ENCODE measurements at regions not wholly inside any gene's neighbourhood (a gene's known extent, or its start where the extent isn't known, plus 50 kb on each side); places are given as distances from the start of the nearest gene placed in this dataset.

DNA sequence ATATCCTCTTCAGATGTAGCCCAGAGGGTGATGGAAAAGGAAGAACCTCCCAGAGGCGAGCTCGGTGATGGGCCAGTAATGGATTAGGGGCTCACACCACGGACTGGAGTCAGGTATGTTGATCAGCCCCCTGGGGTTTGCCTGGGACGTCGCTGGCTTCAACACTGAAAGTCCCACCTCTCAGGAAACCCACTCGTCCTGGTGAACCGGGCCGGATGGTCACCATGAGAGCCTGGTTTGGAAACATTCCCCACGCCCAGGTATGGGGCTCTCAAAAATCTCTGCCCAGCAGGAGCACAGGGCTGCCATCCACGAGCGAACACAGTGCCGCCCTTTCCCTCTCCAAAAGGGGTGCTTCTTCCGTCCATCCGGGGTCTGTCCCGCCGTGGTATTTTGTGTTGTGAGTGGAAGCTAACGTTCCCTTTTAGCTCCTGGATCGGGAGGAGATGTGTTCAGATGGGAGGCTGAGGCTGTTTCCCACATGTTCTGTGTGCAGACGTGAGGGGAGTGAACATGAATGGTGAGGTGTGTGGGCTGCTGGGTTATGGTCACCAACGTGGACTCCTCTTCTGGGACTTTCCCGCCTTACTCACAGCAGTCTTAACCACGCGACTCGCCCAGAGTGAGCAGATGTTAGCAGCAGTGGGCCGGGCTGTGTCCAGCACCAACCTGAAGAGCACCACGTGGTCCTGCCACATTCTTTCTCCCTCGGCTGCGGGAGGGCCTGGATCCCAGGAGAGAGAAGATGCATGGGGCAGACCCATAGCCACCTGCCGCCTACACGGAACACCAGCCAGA is 139.2 kb downstream of the KIF26A start:
- no peak for DNase-seq (ENCODE audit: low read depth)

DNA sequence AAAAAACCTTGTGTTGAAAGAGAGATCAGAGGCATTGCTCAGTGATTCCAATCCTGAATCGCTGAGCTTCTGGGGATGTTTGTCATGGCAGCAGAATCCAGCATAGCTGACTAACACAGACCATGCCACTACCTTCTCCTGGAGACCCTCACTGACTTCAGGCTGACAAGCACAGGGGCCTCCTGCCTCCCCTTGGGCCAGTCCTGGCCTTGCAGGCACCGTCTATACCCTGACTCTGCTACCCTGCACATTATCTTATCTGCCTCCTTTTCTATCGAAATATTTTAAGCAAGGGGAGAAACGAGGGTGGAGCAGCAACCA is 139.8 kb downstream of the KIF26A start:
- no peak for DNase-seq (ENCODE audit: low read depth)

DNA sequence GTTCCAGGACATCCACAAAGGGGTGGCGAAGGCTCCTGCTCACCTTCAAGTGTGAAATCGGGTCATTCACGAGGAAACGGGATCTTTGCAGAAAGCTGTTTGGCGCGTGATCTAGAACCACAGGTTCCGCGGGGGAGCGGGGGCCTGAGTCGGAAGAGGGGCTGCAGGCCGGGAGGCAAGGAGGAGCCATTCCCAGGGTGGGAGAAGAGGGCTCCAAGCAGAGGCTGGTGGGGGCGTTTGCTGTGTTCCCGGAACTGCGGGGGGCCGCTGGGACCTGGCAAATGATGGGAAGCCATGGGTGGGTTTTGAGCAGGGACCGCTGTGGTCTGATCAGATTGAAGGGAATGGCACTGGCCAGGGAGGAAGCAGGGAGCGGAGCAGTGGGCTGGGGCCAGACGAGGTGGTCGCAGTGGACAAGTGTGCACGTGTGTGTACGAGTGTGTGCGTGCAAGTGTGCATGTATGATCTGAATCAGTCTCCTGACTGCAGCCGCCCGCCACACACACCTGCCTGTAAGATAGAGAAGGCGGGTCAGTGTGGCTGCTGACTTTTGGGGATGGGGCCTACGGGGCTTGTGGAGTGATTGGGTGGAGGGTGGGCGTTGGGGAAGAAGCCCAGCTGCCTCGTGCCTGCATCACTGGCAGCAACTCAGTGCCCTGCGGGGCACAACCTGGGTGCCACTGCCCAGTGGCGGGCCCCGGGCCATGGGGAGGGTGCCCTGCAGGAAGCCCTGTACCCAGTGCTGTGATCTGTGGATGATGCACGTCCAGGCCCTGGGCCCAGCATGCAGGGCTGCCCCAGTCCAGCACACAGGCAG is 141.9 kb downstream of the KIF26A start:
- DNase-seq (ENCODE audit: low read depth), result no peak

DNA sequence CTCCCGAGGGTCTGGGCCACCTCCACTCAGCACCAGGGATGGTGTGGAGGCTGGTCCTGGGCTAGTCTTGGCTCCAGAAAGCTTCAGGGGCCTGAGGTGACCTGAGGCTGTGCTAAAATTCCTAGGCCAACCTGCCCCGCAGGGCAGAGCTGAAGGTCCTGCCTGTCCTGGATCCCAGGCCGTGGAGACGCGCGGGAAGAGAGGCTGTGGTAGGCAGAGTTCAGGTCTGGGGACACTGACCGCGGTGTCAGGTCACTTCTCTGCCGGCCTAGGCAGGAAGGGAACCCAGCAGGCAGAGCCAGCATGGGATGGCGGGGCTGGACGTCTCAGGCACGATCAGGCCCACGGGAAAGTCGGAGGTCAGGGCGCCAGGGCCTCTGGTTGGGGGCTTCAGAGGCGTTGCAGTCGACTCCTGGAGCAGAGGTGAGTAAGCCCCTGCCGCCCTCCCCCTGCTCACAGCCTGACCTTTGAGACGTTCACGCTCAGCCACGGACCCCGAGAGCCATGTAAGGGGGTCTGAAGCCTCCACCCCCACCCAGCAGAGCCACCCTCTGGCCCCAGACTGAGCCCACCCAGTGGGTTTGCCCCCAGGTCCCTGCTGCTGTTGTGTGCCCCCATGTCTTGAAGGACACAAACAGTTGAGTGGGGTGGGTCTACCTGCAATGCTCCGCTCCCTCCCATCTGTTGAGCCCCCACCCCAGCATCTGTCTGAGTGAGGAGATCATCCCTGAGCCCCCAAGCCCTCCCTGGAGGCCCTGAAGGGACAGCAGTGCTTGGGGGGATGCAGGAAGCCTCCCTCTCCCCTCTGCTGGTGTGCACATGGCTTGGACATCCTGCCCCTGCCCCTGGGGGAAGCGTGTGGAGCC is 142.7 kb downstream of the KIF26A start:
- no peak for DNase-seq (ENCODE audit: low read depth)

DNA sequence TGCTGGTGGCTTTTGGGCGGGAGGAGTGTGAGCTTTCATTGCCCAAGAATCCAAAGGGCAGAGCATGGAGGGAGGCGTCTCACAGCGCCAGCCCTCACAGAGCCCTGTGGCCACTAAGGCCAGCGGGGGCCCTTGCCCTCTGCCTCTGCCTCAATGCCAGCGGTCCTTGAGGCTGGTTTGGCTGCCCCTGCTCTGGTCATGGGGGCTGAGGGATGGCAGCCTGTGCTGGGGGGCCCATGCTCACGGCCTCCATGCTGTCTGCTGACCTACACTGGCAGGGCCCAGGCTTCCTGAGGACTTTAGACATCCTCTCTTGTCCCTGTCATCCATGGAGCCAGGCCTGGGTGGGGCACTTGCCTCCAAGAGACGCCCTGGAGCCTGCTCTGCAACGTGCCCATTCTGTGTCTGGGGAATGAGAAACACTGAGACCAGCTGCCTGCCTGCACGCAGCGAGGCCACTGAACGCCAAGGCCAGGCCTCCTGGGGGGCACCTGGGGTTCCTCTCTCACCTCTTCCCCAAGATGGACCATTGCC is 143.4 kb downstream of the KIF26A start:
- DNase-seq (ENCODE audit: low read depth), result no peak

DNA sequence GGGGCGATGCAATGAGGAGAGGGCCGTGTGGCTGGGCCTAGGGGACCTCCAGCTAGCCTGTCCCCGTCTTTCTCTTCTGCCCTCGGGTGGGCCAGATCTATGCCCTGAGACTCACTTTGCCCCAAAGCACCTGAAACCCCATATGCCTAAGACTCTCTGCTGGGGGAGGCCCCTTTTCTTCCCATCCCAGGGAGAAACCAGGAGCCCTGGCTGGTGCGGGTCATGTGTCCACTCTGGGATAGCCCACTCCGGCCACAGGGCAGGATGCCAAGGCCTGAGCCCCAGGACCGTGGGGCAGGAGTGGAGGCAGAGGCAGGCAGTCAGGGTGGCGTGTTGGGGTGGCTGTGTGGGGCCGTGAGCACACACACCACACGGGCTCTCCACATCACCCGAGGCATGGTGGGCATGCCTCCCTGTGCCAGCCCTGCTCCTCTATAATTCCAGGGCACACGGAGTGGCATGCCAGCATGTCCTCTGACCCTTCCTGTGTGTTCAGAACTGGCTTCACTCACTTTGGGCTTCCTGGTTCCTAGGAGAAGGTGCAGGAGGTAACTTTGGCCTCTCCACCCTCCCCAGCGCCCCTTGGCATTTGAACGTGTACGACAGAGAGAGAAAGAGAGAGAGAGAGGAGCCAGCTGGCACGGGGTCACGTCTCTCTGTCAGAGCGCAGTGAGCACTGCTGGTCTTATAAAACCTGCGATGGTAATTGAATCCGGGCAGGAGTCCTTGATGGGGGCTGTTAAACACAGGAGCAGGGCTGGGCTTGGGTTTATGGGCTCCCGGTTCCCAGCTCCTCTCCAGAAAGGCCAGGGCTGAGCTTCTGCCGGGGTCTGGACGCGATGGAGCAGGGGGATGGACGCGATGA is 144.2 kb downstream of the KIF26A start:
- no peak for DNase-seq (ENCODE audit: low read depth)

DNA sequence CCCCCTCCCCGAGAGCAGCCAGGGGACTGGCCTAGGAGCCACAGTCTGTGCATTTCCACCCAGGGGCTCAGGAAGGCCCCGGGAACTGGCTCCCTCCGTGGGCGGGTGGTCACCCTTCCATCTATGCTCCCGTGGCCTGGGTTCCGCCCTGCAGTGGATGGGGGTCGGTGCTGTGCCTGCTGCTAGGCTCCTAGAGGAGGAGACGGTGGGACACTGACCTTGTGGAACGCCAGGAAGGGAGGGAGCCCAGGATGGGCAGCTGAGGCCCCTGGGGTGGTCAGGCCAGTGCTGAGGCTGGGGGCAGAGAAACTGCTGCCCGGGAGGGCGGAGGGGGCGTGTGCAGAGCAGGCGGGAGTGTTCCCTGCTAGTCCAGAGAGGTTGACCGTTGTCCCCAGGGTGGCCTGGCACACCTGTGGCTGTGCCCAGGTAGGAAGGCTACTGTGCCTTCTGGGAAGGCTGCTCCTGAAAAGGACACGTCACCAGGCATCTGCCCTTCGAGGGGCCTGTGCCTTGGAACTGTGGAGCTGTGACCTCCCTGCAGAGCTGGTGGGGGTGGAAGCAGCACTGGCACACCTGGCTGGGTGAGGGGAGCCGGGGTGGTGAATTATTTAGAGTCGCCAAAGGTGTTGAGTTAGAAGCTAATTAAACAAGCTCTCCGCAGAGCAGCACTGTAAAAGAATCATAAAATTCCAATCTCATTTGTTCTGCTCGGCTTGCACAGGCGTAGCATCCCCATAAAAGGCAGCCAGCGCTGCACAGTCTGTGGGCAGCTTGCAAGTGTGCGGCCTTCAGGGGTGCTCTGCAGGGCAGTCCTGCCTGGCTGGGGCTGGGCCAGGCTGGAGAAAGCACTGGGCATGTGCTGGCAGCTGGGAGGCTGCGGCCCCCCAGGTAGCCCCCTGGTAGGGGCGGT is 145.1 kb downstream of the KIF26A start:
- no peak for DNase-seq (ENCODE audit: low read depth)

DNA sequence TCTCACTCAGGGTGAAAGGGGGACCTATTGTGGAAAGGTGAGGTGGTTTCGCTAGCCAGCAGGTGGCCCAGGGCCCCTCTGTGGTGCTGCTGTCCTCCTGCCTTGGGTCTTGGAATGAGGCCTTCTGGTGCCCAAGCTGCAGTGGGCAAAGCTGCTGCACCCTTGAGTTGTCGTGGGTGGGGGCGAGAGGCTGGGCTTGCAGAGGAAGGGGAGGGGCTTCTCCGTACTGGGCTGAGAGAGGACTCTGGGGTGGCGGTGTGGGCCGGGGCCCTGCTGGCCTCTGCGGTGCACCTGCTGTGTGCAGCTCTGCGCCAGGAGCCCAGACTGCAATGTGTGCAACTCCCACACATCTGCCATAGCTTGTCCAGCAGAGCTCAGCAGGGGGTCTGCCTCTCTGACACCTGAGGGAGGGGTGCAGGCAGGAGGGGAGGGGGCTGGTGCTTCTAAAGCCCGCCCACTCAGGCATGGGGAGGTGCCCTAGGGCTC is 145.8 kb downstream of the KIF26A start:
- DNase-seq (ENCODE audit: low read depth), result no peak

DNA sequence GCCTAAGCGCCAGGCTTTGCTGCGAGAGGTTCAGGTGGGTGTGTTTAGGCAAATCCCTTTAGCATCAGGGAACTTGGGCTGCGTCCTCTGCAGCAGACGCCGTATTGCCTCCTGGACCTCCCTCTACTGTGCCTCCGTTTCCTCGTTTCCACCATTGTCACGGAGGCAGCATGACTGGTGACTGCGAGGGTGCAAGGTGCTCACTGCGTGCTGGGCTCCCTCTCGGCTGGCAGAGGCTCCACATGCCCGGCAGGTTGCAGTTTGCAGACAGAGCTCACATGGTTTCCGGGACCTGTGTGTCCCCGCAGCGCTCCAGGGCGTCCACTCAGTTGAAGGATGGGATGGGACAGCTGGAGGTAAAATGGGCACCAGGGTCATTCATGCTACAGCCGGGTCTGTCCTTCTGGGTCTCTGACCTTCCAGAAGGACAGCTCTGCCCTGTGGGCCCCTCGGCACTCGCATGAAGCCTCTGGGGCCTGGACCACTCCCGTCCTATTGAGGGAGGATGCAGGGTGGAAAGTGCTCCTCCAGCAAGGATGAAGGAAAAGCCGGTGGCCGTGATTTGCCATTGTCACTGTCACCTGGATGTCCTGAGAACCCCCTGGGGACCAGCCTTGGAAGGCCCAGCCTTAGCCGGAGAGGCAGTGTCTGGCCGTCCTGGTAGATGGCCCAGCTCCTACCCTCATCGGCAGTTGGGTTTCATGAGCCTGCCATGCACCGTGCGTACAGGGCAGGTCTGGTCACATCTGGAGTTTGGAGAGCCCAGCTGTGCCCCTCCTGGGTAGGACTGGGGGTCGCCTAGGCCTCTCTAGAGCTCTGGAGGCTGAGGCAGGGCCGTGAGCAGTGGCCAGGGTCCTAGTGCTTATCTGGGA is 146.5 kb downstream of the KIF26A start:
- no peak for DNase-seq (ENCODE audit: low read depth)

DNA sequence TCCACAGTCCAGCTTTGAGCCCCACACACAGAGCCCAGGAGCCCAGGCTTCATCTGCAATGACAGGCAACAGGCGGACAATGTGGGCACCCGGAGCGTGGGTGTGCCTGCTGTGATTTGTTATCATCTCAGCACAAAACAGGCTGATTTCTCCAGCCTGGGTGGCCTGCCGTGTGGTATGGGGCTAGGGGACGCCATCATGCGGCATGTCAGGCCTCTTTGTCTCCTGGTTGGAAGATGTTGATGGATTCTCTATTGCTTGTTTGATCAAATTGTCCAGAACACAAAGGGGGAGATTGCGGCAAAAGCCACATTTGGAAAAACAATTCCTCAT is 147.1 kb downstream of the KIF26A start:
- DNase-seq (ENCODE audit: low read depth), result no peak

DNA sequence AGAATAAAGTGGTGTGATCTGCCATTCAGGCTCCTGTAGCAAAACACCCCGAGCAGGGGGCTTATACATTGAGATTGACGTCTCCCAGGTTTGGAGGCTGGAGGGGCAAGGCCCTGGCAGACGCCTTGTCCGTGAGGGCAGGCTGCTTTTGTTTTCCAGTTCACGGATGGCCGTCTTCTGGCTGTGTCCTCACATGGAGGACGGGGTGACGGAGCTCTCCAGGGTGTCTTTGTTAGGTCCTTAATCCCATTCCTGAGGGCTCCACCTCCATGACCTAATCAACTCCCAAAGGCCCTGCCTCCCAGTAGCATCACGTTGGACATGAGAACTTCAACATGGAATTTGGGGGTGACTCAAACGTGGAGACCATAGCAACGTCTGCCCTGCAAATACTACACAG is 147.7 kb downstream of the KIF26A start:
- no peak for DNase-seq (ENCODE audit: low read depth)

DNA sequence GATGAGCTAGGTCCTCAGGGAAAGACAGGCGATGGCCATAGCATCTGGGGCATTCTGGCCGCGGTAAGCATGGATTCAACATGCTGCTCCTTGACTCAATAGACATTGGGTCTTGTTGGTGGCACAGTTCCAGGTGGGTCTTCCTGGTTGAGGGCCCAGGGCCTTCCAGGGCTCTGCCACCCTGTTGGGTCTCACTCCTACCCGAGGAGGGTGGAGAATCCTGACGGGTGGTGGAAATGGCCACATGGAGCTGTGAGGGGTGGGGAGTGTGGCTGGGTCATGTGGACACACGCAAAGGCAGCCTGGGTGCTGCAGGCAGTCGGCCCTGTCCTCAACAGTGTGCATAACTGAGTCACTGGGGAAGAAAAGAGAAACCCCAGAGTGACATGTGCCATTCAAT is 148.1 kb downstream of the KIF26A start:
- DNase-seq (ENCODE audit: low read depth), result no peak

DNA sequence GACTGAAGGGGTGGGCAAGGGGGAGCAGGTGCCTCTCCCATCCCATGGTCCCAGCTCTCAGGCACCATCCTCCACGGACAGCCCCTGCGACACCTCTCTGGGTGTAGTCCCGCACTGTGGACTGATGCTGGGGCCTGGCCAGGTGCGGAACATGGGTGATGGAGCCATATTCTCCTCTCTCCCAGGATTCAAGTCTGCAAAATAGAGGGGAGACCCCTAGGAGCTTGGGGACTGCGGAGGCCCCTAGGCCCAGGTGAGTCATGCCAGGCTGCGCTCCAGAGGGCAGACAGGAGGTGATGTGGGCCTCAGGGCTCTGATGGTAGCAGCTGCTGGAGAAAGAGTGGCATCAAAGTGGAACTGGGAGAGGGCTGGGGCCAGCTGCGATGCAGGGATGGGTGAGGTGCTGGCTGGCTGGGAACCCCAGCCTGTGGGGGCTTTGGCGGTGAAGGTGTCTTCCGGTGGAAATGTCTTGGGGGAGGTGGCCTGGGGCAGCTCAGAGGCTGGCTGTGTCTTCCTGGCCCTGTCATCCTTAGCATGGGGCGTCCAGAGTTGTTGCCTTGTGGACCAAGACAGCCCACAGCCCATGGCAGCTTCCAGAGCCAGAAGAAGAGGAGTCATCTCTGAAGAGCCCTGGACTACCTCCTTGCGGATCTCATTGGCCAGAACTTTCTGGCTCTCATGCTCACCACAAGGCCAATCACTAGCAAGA is 149.1 kb downstream of the KIF26A start:
- no peak for DNase-seq (ENCODE audit: low read depth)

DNA sequence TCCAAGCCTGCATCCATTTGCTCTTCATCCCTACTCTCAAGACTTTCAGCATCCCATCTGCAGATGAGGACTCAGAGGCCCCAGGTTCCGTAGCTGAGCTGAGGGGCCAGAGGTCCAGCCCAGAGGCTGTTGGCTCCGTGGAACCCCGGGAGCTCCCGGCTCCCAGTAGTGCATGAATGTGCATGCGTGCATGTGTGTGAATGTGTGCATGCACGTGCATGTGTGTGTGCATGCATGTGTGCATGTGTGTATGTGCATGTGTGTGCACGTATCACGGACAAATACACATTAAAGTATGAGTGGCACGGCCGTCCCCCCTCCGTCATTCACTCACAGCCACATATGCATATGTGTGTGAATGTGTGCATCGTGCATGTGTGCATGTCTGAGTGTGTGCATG is 149.9 kb downstream of the KIF26A start:
- no peak for DNase-seq (ENCODE audit: low read depth)

DNA sequence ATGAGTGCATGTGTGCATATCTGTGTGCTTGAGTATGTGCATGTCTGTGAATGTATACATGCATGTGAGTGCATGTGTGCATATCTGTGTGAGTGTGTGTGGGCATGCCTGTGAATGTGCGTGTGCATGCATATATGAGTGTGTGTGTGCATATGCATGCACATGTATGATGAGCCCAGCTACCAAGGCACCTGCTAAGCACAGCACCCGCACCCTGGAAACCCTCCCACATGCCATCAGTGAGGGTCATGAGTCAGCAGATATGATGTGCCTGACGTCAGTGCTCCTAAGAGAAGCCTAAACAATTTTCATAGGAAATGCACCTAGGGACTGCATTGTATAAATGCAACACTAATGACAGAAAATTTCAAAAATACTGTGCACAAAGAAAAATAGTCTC is 151.1 kb downstream of the KIF26A start:
- no peak for DNase-seq (ENCODE audit: low read depth)

DNA sequence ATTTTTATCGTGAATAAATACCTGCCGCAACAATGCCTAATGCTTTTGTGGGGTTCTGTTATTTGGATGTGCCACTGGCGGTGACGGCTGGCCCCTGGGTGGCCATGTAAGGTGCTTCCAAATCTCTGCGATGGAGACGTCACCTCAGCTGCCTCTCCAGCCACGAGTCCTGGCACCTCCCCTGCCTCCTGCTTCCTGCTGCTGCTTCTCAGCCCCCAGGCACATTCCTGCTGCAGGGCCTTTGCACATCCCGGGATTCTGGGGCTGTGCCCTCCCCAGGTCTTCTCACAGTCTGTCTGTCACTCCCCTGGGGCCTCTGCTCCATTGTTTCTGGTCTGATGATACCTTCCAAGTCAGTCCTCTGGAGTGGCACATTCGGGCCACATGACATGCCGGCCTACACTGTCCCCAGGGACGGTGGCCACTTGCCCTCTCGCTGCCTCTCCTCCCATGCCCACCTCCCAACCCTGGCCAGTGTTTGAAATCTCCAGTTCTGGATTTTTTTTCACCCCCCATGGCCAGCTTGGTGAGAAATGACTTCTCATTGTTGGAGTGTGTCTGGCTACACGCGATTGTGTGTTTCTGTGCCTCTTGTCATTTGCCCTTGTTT is 151.8 kb downstream of the KIF26A start:
- DNase-seq (ENCODE audit: low read depth), result no peak

DNA sequence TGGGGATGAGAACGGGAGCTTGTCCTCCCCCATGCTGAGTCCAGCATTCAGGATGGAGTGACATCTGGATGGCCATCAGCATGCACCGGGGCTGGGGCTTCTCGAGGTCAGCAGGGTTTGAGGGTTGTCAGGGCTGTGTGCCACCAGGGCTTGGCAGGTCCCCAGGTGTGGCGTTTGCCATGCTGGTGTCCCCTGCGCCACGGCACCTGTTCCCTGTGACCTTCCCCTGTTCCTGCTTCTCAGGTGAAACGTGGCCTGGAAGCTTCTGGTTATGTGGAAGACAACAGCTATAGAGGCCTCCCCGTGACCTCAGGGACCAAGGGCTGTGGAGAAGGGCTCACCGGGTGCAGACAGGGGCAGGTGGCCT is 152.4 kb downstream of the KIF26A start:
- no peak for DNase-seq (ENCODE audit: low read depth)

Data from non-pigmented ciliary epithelial cell (primary cell).